HG03442 (cell line): ENCODE measurements at regions not wholly inside any gene's neighbourhood (a gene's known extent, or its start where the extent isn't known, plus 50 kb on each side); places are given as distances from the start of the nearest gene placed in this dataset.

Source experiments
- ATAC-seq: cut with Tn5 transposase; IDR thresholded peaks from one replicate; pipeline ENCODE4 v1.9.1; 2021; ENCODE audit warnings: mild to moderate bottlenecking, moderate library complexity; ENCODE audit not compliant: unreplicated experiment

GRCh38 chr9:107386396-107386795, 103.2 kb downstream of the KLF4 start:
- ATAC-seq, result no peak
